K562 (cell line): ENCODE measurements at regions not wholly inside any gene's neighbourhood (a gene's known extent, or its start where the extent isn't known, plus 50 kb on each side); places are given as distances from the start of the nearest gene placed in this dataset.

ENCODE experiments used
- ATAC-seq: fragments of 200-7000 bp; cut with Tn5 transposase; 3 replicates; pipeline ENCODE4 v1.9.1; 2020; ENCODE audit warnings: moderate library complexity
- BruUV-seq: library from RNA; stranded (reverse); fragments of 400-500 nt; replicated peaks from 2 replicates; lab custom pipeline; 2021; lab: Mats Ljungman, UMichigan
- CTCF ChIA-PET: fragments of 300-600 bp; formaldehyde crosslinking; extraction: SDS; loops from one replicate; lab custom pipeline; 2021; ENCODE audit warnings: low intra/inter-chr PET ratio; lab: Yijun Ruan, JAX
- POLR2A ChIA-PET: fragments of 300-600, 350-650 bp; sonication (Branson Sonifier 250); formaldehyde crosslinking; extraction: SDS; loops from one replicate; lab custom pipeline; 2021; ENCODE audit warnings: antibody characterized with exemption, inconsistent platforms; lab: Yijun Ruan, JAX
- DNase-seq, 4 experiments: peaks; one replicate each; pipeline versions ENCODE4 v3.0.0 to v3.0.0-alpha.2; 2011 to 2018; ENCODE audit warnings: low spot score in 3 of 4, mixed read lengths in 3 of 4; ENCODE audit errors: extremely low read depth in 1 of 4
- FAIRE-seq: peaks from 2 replicates; lab custom pipeline; 2011; peaks lifted over from hg19 to GRCh38; lab: Jason Lieb, UNC
- H2AFZ ChIP-seq: 2 replicates; pipeline ENCODE4 v1.6.0; 2011; ENCODE audit warnings: low read depth, low read length, control low read depth, inconsistent platforms
- H3K27ac ChIP-seq: fragments of 200-600 bp; 3 replicates; pipeline ENCODE4 v1.8.0; 2011; ENCODE audit warnings: low read depth, mild to moderate bottlenecking, control low read depth, inconsistent platforms, low read length, moderate library complexity, mixed read lengths; ENCODE audit errors: extremely low read depth
- H3K27me3 ChIP-seq, 2 experiments: fragments of 300-600 bp in 1 of 2; 2 replicates in 1 of 2; 3 replicates in 1 of 2; pipeline versions ENCODE4 v1.6.0 to v1.8.0; 2011; ENCODE audit warnings: inconsistent platforms in 2 of 2, low read length in 2 of 2, mild to moderate bottlenecking in 1 of 2, mixed read lengths in 1 of 2, moderate library complexity in 1 of 2; ENCODE audit not compliant: control insufficient read depth in 2 of 2, insufficient read depth in 2 of 2
- H3K36me3 ChIP-seq: fragments of 300-600 bp; 3 replicates; pipeline ENCODE4 v1.8.0; 2011; ENCODE audit warnings: mild to moderate bottlenecking, low read length, inconsistent platforms; ENCODE audit not compliant: control insufficient read depth, insufficient read depth
- H3K4me1 ChIP-seq, 2 experiments: fragments of 200-600 bp in 1 of 2; replicated peaks in 1 of 2; 2 replicates in 1 of 2; 3 replicates in 1 of 2; pipeline versions ENCODE4 v1.5.1 to v1.8.0; 2011; ENCODE audit warnings: inconsistent platforms in 2 of 2, low read length in 2 of 2, mild to moderate bottlenecking in 1 of 2, mixed read lengths in 1 of 2, moderate library complexity in 1 of 2; ENCODE audit not compliant: control insufficient read depth in 2 of 2, insufficient read depth in 2 of 2
- H3K4me2 ChIP-seq: 2 replicates; pipeline ENCODE4 v1.6.1; 2011; ENCODE audit warnings: low read length, control low read depth, inconsistent platforms, mixed read lengths; ENCODE audit not compliant: insufficient read depth
- H3K4me3 ChIP-seq: fragments of 200-600 bp; sonication (generic), shearing (Covaris generic); 2 replicates; pipeline ENCODE4 v1.5.1; 2016; ENCODE audit warnings: control low read depth, inconsistent platforms
- H3K79me2 ChIP-seq: fragments of 200-600 bp; 3 replicates; pipeline ENCODE4 v1.8.0; 2011; ENCODE audit warnings: low read length, inconsistent platforms; ENCODE audit not compliant: control insufficient read depth, insufficient read depth
- H3K9ac ChIP-seq, 2 experiments: 2 replicates each; pipeline versions ENCODE4 v1.6.0 to v1.6.1; 2011; ENCODE audit warnings: low read depth in 2 of 2, low read length in 2 of 2, control low read depth in 1 of 2, inconsistent platforms in 1 of 2, mild to moderate bottlenecking in 1 of 2, mixed read lengths in 1 of 2; ENCODE audit not compliant: insufficient read depth in 1 of 2
- H3K9me1 ChIP-seq: one replicate; pipeline ENCODE4 v1.6.0; 2011; ENCODE audit warnings: inconsistent platforms, mild to moderate bottlenecking, low read length, moderate library complexity; ENCODE audit not compliant: control insufficient read depth, insufficient read depth
- H3K9me3 ChIP-seq: replicated peaks from 2 replicates; pipeline ENCODE4 v1.5.1; 2011; ENCODE audit warnings: low read depth, low read length, inconsistent platforms; ENCODE audit not compliant: control insufficient read depth, insufficient read depth
- H4K20me1 ChIP-seq: replicated peaks from 2 replicates; pipeline ENCODE4 v1.6.1; 2011; ENCODE audit warnings: low read length, inconsistent platforms, mixed read lengths; ENCODE audit not compliant: control insufficient read depth, insufficient read depth
- DIDO1 ChIP-seq: fragments of 450-650 bp; IDR thresholded peaks from 2 replicates; pipeline ENCODE4 v1.6.1; 2016; ENCODE audit warnings: low read depth, missing biosample characterization, missing genetic modification characterization
- DNMT1 ChIP-seq: fragments of 450-650 bp; IDR thresholded peaks from 2 replicates; pipeline ENCODE4 v1.6.1; 2016; ENCODE audit warnings: antibody characterized with exemption, mild to moderate bottlenecking
- KAT7 ChIP-seq: sonication (generic); formaldehyde crosslinking; IDR thresholded peaks from 2 replicates; pipeline ENCODE4 v1.8.0; 2022; ENCODE audit warnings: missing genetic modification reagents, mild to moderate bottlenecking, borderline replicate concordance
- MIER1 ChIP-seq: fragments of 450-650 bp; IDR thresholded peaks from 2 replicates; pipeline ENCODE4 v1.6.1; 2016; ENCODE audit warnings: antibody characterized with exemption, mild to moderate bottlenecking, low read depth
- MTA2 ChIP-seq: fragments of 450-650 bp; IDR thresholded peaks from 2 replicates; pipeline ENCODE4 v1.6.1; 2016; ENCODE audit warnings: low read depth
- NBN ChIP-seq: fragments of 450-650 bp; IDR thresholded peaks from 2 replicates; pipeline ENCODE4 v1.6.1; 2016; ENCODE audit warnings: low read depth, mild to moderate bottlenecking
- NCOA6 ChIP-seq: fragments of 450-650 bp; IDR thresholded peaks from 2 replicates; pipeline ENCODE4 v1.6.1; 2017; ENCODE audit warnings: mild to moderate bottlenecking
- PPARD ChIP-seq: fragments of 250-450 bp; sonication (Bioruptor Pico); IDR thresholded peaks from 2 replicates; pipeline ENCODE4 v1.8.0; 2022; ENCODE audit warnings: inconsistent platforms, mild to moderate bottlenecking, moderate library complexity
- RBM25 ChIP-seq: fragments of 200-400 bp; formaldehyde crosslinking; IDR thresholded peaks from 2 replicates; pipeline ENCODE4 v1.6.1; 2018; ENCODE audit warnings: low read length, low read depth, moderate library complexity; ENCODE audit not compliant: severe bottlenecking
- RNF219 ChIP-seq: fragments of 250-450 bp; sonication (Bioruptor Pico); IDR thresholded peaks from 2 replicates; pipeline ENCODE4 v1.5.0; 2022; ENCODE audit warnings: mild to moderate bottlenecking
- RREB1 ChIP-seq: fragments of 250-450 bp; sonication (Bioruptor Pico); IDR thresholded peaks from 2 replicates; pipeline ENCODE4 v1.4.0; 2020
- SRF ChIP-seq, 2 experiments: fragments of 250-450, 450-650 bp in 1 of 2; sonication (Bioruptor Pico) in 1 of 2; sonication (generic) in 1 of 2; formaldehyde crosslinking; IDR thresholded peaks; 2 replicates each; pipeline versions ENCODE4 v1.5.0 to v1.5.1; 2020 to 2022; ENCODE audit warnings: mild to moderate bottlenecking in 1 of 2, missing genetic modification reagents in 1 of 2
- SRSF7 ChIP-seq: fragments of 200-400 bp; formaldehyde crosslinking; optimal IDR thresholded peaks from 2 replicates; pipeline ENCODE3; 2017; ENCODE audit warnings: mild to moderate bottlenecking, low read depth, low read length
- ZBTB8A ChIP-seq: fragments of 450-650 bp; IDR thresholded peaks from 2 replicates; pipeline ENCODE4 v1.6.1; 2018; ENCODE audit warnings: mild to moderate bottlenecking, moderate library complexity; ENCODE audit not compliant: partially characterized antibody
- ZC3H8 ChIP-seq: fragments of 450-650 bp; IDR thresholded peaks from 2 replicates; pipeline ENCODE4 v1.6.1; 2017
- ZNF184 ChIP-seq: sonication (generic); formaldehyde crosslinking; IDR thresholded peaks from 2 replicates; pipeline ENCODE4 v1.5.0; 2020; ENCODE audit warnings: missing genetic modification reagents
- WGBS: fragments of 100-300 bp; shearing (Covaris generic); methylation state at CpG from one replicate; pipeline ENCODE4 v1.1.6; 2016; ENCODE audit warnings: low coverage, mixed read lengths; ENCODE audit not compliant: insufficient coverage; ENCODE audit errors: missing lambda C conversion rate; 5-methylcytosine and 5-hydroxymethylcytosine counted together
- in situ Hi-C: fragments of 300-500 bp; cut with MboI; formaldehyde crosslinking; loops from 4 replicates; pipeline ENCODE4 v1.15.0; 2018; ENCODE audit warnings: inconsistent platforms, mixed read lengths
- intact Hi-C: fragments of 100-400 bp; cut with micrococcal nuclease; formaldehyde crosslinking; loops from 2 replicates; pipeline ENCODE4 v1.14.2; 2022

DNA sequence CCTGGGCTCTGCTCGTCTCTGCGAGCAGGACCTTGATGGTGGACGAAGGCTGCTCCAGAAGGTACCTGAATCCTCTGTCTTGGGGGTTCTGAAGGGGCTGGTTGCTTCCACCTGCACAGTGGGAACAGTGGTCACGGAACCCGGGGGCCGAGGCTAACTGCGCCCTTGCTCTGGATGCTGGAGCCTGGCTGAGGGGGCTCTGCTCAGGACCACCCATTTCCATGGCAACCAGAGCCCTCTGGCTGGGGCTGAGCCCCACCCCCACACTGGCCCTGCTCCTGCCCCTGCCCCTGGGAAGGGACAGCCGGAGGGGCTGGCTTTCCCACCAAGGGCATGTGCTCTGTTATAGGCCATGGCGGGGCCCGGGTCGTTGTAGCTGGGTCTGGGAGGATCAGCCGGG, 462.3 kb downstream of the PTPRU start:
- H3K79me2 ChIP-seq: no peaks in the 10 kb centered on the region
- ChIA-PET POLR2A (interaction anchor here (0.7 kb wide), 1 partner anchor 80 kb away, joined by 3 read pairs; no protein-coding TSS in a partner anchor), CTCF (interaction anchor here (0.8 to 1.1 kb wide), 2 partner anchors 416 to 1009 kb away, joined by 3 to 5 read pairs; no protein-coding TSS in a partner anchor)
- no peak overlapping the region for H3K9ac ChIP-seq
- BruUV-seq: no TSS peak
- H2AFZ ChIP-seq: no peak overlapping the region
- H3K9me1 ChIP-seq: peaks cover 3% of the 10 kb centered on the region
- no peaks in the 10 kb centered on the region for H3K9me3 ChIP-seq
- no peak overlapping the region for H3K4me2 ChIP-seq
- H3K4me3 ChIP-seq: no peak overlapping the region
- intact Hi-C loops: loop anchor here (10.0 kb wide), 1 partner anchor 1006 kb away; no protein-coding TSS in a partner anchor
- no peaks in the 10 kb centered on the region for H3K4me1 ChIP-seq
- FAIRE-seq: no peak
- DNase-seq: no peak
- no peak overlapping the region for H3K27ac ChIP-seq
- no peak for TF ChIP-seq PPARD
- TF ChIP-seq MTA2: no peak
- no peak for TF ChIP-seq SRSF7
- TF ChIP-seq DNMT1: no peak
- no peak for TF ChIP-seq ZC3H8
- TF ChIP-seq NBN: no peak
- TF ChIP-seq RBM25: no peak
- TF ChIP-seq SRF (CRISPR knock-in tag; IDR thresholded peaks at IDR 0.05): no peak
- TF ChIP-seq MIER1: no peak
- TF ChIP-seq NCOA6: no peak
- TF ChIP-seq RREB1 (CRISPR knock-in tag): no peak
- no peak for TF ChIP-seq DIDO1 (tag)
- no peak for TF ChIP-seq ZBTB8A
- TF ChIP-seq KAT7 (CRISPR knock-in tag): no peak
- no peak for TF ChIP-seq ZNF184 (CRISPR knock-in tag)
- TF ChIP-seq RNF219 (CRISPR knock-in tag): no peak
- H3K36me3 ChIP-seq: no peaks in the 10 kb centered on the region
- H4K20me1 ChIP-seq: peaks cover 12% of the 10 kb centered on the region; the same call in 1 of the 2 replicates
- H3K27me3 ChIP-seq: peaks cover 0 to 25% of the 10 kb centered on the region in 2 experiments; a peak in 2 of 5 replicates
- 1% methylated on average over 12 of the region's 12 CpGs for WGBS
- in situ Hi-C loops: no loop called here
- ATAC-seq: no peak
